HL-60 (cell line): ENCODE measurements at regions not wholly inside any gene's neighbourhood (a gene's known extent, or its start where the extent isn't known, plus 50 kb on each side); places are given as distances from the start of the nearest gene placed in this dataset.

ENCODE experiments used
- DNase-seq, 2 experiments: peaks; one replicate each; pipeline ENCODE4 v3.0.0-alpha.2; 2010 to 2020; ENCODE audit warnings: low read depth in 1 of 2, low spot score in 1 of 2
- H3K27ac ChIP-seq: fragments of 250-450 bp; sonication (Bioruptor Pico); replicated peaks from 2 replicates; pipeline ENCODE4 v1.5.1; 2020; ENCODE audit warnings: mild to moderate bottlenecking, moderate library complexity
- H3K27me3 ChIP-seq: fragments of 250-450 bp; sonication (Bioruptor Pico); 2 replicates; pipeline ENCODE4 v1.5.1; 2021; ENCODE audit warnings: mild to moderate bottlenecking, moderate library complexity; ENCODE audit not compliant: insufficient read depth, poor library complexity, severe bottlenecking
- H3K4me3 ChIP-seq: replicated peaks from 2 replicates; pipeline ENCODE4 v1.5.1; 2011; ENCODE audit warnings: mild to moderate bottlenecking, control low read depth, low read length; ENCODE audit not compliant: insufficient read depth
- GABPA ChIP-seq: IDR thresholded peaks from 2 replicates; pipeline ENCODE4 v1.6.1; 2012; ENCODE audit warnings: low read depth
- POLR2AphosphoS5 ChIP-seq: IDR thresholded peaks from 2 replicates; pipeline ENCODE4 v1.6.1; 2012; ENCODE audit warnings: low read depth
- SPI1 ChIP-seq: IDR thresholded peaks from 2 replicates; pipeline ENCODE4 v1.6.1; 2012; ENCODE audit warnings: low read depth, mild to moderate bottlenecking, borderline replicate concordance
- TF ChIP-seq, protein P1 (sequence below): IDR thresholded peaks from one replicate; pipeline ENCODE4 v1.5.1; 2011; ENCODE audit warnings: low read length, control low read depth, inconsistent platforms; ENCODE audit not compliant: insufficient read depth
- TF ChIP-seq, protein P2 (sequence below): IDR thresholded peaks from 2 replicates; pipeline ENCODE4 v1.6.1; 2012; ENCODE audit warnings: low read depth; ENCODE audit not compliant: insufficient replicate concordance

DNA sequence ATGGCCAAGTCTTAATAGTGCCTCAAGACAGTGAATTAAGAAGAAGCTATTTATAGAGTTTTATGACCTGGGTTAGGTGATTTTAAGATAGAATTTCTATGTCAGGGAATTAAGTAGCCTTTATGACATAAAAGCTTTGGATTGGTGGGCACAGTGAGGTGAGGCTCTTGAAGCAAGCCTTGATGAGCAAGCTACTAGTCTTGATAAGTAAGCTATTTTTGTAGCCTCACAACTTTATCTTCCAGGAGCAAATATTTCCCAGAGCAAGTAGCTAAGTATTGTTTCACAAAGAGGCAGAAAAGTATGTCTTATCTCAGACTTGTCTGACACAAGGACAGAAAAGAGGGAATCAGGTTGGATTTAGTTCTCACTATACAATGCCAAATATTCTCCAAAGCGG is 491.7 kb upstream of the RASGRP1 start:
- no peak overlapping the region for H3K4me3 ChIP-seq
- DNase-seq: no peak
- TF ChIP-seq SPI1: no peak
- TF ChIP-seq POLR2AphosphoS5: no peak
- TF ChIP-seq, protein P1, sequence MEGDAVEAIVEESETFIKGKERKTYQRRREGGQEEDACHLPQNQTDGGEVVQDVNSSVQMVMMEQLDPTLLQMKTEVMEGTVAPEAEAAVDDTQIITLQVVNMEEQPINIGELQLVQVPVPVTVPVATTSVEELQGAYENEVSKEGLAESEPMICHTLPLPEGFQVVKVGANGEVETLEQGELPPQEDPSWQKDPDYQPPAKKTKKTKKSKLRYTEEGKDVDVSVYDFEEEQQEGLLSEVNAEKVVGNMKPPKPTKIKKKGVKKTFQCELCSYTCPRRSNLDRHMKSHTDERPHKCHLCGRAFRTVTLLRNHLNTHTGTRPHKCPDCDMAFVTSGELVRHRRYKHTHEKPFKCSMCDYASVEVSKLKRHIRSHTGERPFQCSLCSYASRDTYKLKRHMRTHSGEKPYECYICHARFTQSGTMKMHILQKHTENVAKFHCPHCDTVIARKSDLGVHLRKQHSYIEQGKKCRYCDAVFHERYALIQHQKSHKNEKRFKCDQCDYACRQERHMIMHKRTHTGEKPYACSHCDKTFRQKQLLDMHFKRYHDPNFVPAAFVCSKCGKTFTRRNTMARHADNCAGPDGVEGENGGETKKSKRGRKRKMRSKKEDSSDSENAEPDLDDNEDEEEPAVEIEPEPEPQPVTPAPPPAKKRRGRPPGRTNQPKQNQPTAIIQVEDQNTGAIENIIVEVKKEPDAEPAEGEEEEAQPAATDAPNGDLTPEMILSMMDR: no peak
- TF ChIP-seq GABPA: no peak
- TF ChIP-seq, protein P2, sequence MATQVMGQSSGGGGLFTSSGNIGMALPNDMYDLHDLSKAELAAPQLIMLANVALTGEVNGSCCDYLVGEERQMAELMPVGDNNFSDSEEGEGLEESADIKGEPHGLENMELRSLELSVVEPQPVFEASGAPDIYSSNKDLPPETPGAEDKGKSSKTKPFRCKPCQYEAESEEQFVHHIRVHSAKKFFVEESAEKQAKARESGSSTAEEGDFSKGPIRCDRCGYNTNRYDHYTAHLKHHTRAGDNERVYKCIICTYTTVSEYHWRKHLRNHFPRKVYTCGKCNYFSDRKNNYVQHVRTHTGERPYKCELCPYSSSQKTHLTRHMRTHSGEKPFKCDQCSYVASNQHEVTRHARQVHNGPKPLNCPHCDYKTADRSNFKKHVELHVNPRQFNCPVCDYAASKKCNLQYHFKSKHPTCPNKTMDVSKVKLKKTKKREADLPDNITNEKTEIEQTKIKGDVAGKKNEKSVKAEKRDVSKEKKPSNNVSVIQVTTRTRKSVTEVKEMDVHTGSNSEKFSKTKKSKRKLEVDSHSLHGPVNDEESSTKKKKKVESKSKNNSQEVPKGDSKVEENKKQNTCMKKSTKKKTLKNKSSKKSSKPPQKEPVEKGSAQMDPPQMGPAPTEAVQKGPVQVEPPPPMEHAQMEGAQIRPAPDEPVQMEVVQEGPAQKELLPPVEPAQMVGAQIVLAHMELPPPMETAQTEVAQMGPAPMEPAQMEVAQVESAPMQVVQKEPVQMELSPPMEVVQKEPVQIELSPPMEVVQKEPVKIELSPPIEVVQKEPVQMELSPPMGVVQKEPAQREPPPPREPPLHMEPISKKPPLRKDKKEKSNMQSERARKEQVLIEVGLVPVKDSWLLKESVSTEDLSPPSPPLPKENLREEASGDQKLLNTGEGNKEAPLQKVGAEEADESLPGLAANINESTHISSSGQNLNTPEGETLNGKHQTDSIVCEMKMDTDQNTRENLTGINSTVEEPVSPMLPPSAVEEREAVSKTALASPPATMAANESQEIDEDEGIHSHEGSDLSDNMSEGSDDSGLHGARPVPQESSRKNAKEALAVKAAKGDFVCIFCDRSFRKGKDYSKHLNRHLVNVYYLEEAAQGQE: no peak
- no peaks in the 10 kb centered on the region for H3K27me3 ChIP-seq
- no peak overlapping the region for H3K27ac ChIP-seq

DNA sequence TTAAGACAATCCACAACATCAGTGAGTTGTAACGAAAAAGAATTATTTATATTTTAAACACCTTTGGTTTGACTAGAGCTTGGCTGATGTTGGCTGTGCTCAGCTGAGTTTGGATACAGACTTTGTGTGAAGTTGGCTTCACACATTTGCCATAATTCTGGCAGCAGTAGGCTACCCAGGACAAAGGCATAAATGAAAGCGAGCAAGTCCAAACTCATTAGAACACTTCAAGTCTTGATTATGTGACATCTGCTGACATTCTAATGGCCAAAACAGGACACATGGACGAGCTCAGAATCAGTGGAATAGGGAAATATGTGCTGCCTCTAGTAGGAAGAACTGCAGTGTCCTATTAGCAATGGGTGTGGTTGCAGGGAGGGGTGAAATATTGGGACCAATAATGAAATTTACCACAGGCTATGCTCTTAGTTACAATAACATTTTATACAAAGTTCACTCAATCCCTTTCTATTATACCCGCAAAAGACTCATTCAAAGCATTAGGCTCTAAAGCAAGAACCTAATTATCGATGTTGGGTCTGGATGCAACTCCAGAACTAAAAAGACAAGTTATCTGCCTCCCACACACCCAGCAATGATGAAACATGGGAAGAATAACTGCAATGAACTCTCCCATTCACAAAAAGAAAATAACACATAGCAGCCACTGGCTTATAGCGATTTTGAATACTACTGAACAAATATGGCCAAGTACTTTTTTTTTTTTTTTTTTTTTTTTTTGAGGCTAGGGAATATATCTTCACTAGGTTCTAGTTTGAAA is 493.9 kb upstream of the RASGRP1 start:
- Histone ChIP-seq H3K4me3 (no peak overlapping the region), H3K27me3 (peaks cover 2% of the 10 kb centered on the region), H3K27ac (no peak overlapping the region)
- TF ChIP-seq, protein P1: no peak
- DNase-seq: no peak

DNA sequence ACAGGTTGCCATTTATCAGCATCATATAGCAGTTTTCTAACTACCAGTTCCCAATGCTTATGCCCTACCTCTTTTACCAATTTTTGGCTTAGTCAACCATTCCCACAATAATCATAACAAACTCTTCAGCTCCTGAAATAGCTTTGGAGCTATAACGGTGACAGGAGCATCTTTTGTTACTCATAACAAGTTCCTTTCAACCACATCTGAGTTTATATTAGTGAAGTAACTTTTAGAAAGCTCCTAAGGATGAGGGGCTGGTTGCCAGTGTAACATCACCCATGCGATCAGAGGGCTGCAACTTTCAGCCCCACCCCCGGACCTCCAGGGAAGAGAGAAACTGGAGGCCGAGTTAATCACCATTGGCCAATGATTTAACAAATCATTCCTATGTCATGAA is 495.3 kb upstream of the RASGRP1 start:
- no peak for DNase-seq
- TF ChIP-seq SPI1 (no peak), POLR2AphosphoS5 (no peak), GABPA (no peak)
- TF ChIP-seq, protein P1: no peak
- TF ChIP-seq, protein P2: no peak
- Histone ChIP-seq H3K4me3 (no peak overlapping the region), H3K27me3 (peaks cover 2% of the 10 kb centered on the region), H3K27ac (no peak overlapping the region)
